ENCODE measurements at regions not wholly inside any gene's neighbourhood (a gene's known extent, or its start where the extent isn't known, plus 50 kb on each side); places are given as distances from the start of the nearest gene placed in this dataset.
"Not testable (repeated sequence)": the region's sequence is repeated elsewhere in the genome, so short reads cannot be mapped to it uniquely, and the experiment has no call there.

DNA sequence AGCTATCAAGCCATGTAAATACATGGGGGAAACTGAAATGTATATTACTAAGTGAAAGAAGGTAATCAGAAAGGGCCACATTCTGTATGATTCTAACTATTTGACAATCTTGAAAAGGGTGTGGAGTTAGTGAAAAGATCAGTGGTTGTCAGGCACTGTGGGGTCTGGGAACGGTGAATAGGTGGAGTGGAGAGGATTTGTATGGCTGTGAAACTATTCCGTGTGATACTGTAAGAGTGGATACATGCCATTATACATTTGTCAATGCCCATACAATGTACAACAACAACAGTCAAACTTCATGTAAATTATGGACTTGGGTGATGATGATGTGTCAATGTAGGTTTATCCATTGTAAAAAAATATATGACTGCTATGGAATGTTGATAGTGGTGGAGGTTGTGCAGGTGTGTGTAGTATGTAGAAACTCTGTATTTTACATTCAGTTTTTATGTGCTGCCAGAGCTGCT is 1116.2 kb downstream of the SUCLG1 start:
- no peaks in the 10 kb centered on the region for H3K36me3 Mint-ChIP-seq
- H3K27me3 Mint-ChIP-seq = no peaks in the 10 kb centered on the region
- DNase-seq = no peak
- H3K4me3 Mint-ChIP-seq = no peak overlapping the region
- H3K9me3 Mint-ChIP-seq = peaks cover 6% of the 10 kb centered on the region
- CTCF ChIA-PET = no interaction called here
- peak overlapping the region; percentile 2 for H3K27ac Mint-ChIP-seq
- H3K4me1 Mint-ChIP-seq = no peaks in the 10 kb centered on the region

DNA sequence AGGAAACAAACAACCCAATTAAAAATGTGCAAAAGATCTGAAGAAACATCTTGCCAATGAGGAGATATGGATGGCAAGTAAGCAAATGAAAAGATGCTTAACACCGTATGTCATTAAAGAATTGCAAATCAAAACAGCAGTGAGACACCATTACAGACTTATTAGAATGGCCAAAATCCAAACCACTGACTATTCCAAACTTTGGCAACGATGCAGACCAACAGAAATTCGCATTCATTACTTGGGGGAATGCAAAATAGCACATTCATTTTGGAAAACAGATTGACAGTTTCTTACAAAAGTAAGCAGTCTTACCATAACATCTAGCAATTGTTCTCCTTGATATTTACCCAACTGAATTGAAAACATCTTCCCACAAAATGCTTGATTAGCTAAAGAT is 1118.7 kb downstream of the SUCLG1 start:
- CTCF ChIA-PET = no interaction called here
- no peaks in the 10 kb centered on the region for H3K4me1 Mint-ChIP-seq
- H3K9me3 Mint-ChIP-seq = peaks cover 3% of the 10 kb centered on the region

DNA sequence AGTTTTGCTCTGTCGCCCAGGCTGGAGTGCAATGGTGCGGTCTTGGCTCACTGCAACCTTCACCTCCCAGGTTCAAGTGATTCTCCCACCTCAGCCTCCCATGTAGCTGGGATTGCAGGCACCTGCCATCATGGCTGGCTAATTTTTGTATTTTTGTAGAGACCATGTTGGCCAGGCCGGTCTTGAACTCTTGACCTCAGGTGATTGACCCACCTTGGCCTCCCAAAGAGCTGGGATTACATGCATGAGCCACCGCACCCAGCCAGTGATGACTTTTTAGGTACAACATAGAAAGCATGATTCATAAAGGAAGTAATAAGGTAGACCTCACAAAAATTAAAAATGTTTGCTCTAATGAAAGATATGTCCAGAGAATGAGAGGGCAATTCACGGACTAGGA is 1119.1 kb downstream of the SUCLG1 start:
- DNase-seq = peak; percentile 24
- H3K27me3 Mint-ChIP-seq, H3K36me3 Mint-ChIP-seq, H3K9me3 Mint-ChIP-seq, H3K4me3 Mint-ChIP-seq, CTCF ChIA-PET, H3K4me1 Mint-ChIP-seq: not testable (repeated sequence)
- peak overlapping the region; percentile 0 for H3K27ac Mint-ChIP-seq

More for the DNA sequence above, 1118.7 kb downstream of the SUCLG1 start:
- no peak for DNase-seq
- Mint-ChIP-seq H3K27ac (peak overlapping the region; percentile 0), H3K36me3 (no peaks in the 10 kb centered on the region), H3K4me3 (no peak overlapping the region), H3K27me3 (no peaks in the 10 kb centered on the region)

DNA sequence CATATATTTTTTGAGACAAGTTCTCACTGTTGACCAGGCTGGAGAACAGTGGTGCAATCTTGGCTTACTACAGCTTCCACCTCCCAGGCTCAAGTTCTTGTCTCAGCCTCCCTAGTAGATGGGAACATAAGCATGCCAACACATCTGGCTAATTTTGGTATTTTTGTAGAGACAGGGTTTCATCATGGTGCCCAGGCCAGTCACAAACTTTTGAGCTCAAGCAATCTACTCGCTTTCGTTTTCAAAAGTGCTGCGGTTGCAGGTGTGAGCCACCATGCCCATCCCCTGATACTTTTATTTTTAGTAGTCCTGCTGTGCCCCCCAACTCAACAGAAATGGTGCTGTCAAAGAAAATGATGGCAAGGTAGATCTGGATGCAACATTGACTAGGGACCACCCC is 1127.3 kb downstream of the SUCLG1 start:
- no peak overlapping the region for H3K27ac Mint-ChIP-seq
- H3K9me3 Mint-ChIP-seq = peaks cover 4% of the 10 kb centered on the region
- CTCF ChIA-PET = no interaction called here

DNA sequence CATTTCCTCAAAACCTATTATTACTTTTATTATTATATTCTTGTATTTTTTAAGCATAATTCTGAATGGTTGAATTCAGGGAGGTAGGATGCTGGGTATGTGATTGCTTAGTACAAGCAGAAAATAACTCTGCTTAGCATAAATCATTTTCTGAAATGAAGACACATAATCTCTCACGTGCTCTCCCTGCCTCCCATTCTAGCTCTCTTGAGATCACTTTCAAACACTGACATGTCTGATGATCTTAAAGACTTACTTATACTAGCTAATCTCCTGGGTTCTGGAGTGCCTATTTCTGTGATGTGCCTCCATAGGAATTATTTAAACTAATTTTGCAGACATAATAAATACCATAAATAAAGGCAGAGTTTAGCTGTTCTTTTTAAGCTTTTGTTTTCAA is 1136.0 kb downstream of the SUCLG1 start:
- Mint-ChIP-seq H3K27ac (no peak overlapping the region), H3K4me3 (no peak overlapping the region), H3K4me1 (no peaks in the 10 kb centered on the region), H3K9me3 (no peaks in the 10 kb centered on the region), H3K27me3 (no peaks in the 10 kb centered on the region), H3K36me3 (no peaks in the 10 kb centered on the region)
- CTCF ChIA-PET = no interaction called here
- no peak for DNase-seq

More for the DNA sequence above, 1127.3 kb downstream of the SUCLG1 start:
- Mint-ChIP-seq H3K4me3 (no peak overlapping the region), H3K27me3 (no peaks in the 10 kb centered on the region), H3K4me1 (no peaks in the 10 kb centered on the region), H3K36me3 (no peaks in the 10 kb centered on the region)
- DNase-seq = no peak

DNA sequence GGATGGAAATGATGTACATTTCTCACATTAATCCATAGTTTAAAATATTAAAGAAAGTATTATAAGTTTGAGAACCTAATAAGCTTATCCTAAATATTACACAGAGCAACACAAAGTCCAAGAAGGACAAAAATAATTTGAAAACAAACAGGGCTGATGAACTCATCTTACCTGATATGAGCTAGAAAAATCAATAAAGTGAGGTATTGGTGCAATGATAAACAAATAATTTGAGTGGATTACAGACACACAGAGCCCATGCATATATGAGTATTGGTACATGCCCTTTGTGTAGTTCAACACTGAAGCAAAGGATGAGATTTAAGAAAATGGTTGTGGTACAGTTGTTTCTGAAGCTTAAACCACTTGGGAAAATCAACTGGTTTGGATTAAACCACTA is 1139.0 kb downstream of the SUCLG1 start:
- Mint-ChIP-seq H3K9me3 (peaks cover 6% of the 10 kb centered on the region), H3K27me3 (no peaks in the 10 kb centered on the region), H3K27ac (no peak overlapping the region), H3K36me3 (no peaks in the 10 kb centered on the region), H3K4me1 (no peaks in the 10 kb centered on the region), H3K4me3 (no peak overlapping the region)
- DNase-seq = no peak
- CTCF ChIA-PET = no interaction called here

DNA sequence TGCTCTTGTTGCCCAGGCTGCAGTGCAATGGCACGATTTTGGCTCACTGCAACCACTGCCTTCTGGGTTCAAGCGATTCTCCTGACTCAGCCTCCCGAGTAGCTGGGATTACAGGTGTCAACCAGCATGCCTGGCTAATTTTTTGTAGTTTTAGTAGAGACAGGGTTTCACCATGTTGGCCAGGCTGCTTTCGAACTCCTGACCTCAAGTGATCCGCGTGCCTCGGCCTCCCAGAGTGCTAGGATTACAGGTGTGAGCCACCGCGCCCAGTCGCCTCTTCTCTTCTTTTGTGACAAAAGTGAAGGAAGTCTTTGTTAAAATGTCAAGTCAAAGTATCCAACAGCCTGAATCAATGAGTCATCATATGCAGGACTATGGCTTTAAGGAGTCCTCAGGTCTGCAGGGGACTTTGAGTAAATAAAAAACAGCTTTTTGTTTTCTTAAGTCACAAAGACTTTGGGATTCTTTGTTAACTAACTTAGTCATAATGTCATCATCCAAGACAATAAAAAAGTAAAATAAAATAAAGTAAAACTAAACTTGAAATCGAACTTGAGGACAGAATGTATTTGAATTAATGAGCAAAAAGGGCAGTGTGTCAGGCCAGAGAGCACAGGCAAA is 1153.2 kb downstream of the SUCLG1 start:
- no peak for DNase-seq
- Mint-ChIP-seq H3K4me3 (no peak overlapping the region), H3K4me1 (no peaks in the 10 kb centered on the region)

DNA sequence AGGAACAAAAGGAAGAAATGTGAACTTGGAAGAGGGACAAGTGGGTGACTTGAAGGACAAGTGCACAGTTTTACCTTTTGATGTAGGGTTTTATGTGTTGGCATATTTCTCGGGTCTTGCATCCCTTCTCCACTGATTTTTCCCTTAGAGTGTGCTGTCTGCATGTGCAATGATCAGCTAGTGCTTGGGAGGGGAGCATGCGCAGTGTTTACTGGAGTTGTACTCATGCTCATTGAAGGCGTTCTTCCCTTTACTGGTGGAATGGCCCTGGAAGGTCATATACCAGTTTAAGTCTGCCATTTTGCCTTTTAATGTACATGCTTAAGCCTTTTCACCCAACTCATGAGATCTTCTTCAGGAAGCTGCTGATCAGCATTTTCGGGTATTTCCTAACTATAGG is 1168.0 kb downstream of the SUCLG1 start:
- H3K4me3 Mint-ChIP-seq = no peak overlapping the region

More for the DNA sequence above, 1153.2 kb downstream of the SUCLG1 start:
- H3K27me3 Mint-ChIP-seq = no peaks in the 10 kb centered on the region
- no peaks in the 10 kb centered on the region for H3K36me3 Mint-ChIP-seq
- peaks cover 8% of the 10 kb centered on the region for H3K9me3 Mint-ChIP-seq
- CTCF ChIA-PET = no interaction called here
- H3K27ac Mint-ChIP-seq = no peak overlapping the region

DNA sequence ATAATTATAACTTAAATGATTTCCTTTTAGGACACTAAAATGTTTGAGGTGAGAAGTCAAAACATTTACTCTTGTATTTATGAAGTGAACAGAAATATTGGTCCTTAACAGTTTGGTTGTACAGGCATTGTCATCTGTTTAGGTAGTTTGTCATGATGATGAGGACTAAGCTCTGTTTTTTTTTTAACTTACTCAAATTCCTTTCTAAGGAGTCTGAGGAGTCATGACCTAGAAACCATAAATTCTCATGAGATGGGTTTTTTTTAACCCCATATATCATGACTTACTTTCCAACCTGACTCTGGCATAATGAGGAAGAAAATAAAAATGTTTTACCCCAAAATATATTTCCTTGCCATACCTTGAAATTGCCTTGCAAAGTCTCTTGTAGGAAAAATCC is 1176.2 kb downstream of the SUCLG1 start:
- H3K4me1 Mint-ChIP-seq = no peaks in the 10 kb centered on the region
- no peaks in the 10 kb centered on the region for H3K27me3 Mint-ChIP-seq
- H3K4me3 Mint-ChIP-seq = no peak overlapping the region

More for the DNA sequence above, 1168.0 kb downstream of the SUCLG1 start:
- Mint-ChIP-seq H3K4me1 (no peaks in the 10 kb centered on the region), H3K9me3 (peaks cover 4% of the 10 kb centered on the region), H3K27me3 (no peaks in the 10 kb centered on the region), H3K27ac (no peak overlapping the region), H3K36me3 (no peaks in the 10 kb centered on the region)
- DNase-seq = no peak
- CTCF ChIA-PET = no interaction called here

DNA sequence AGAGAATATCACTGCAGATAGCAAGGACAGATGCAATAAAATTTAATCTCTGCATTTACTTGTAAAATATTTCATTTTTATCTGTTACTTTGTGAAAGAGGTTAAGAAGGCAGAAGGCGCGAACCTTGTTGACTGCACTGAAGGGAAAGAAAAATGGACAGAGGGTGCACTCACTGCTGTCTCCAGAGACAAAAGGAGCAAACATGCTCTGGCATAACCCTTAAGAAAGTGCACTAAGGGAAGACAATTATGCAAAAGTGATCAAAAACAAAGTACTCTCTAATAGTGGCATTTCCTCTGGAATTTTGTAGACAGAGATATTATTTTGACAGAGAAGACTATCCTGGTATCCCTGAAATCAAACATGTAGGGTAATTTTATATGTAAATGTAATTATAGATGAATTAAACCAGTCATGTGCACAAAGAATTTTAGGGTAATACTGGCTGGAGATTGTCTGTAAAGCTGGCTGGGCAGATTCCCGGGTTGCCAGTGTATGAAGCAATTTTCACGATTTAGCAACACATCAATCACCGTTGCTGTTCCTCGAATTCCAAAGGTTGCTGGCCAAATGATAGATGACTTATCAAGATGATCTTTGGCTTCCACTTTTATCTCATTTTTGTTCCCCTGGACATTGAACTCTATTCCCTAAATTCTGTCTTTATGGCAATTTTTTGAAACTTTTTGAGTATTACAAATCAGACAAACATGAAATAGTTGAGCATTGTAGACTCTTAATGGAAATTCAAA is 1176.9 kb downstream of the SUCLG1 start:
- H3K36me3 Mint-ChIP-seq = no peaks in the 10 kb centered on the region
- H3K27me3 Mint-ChIP-seq = no peaks in the 10 kb centered on the region
- H3K4me1 Mint-ChIP-seq = no peaks in the 10 kb centered on the region
- CTCF ChIA-PET = no interaction called here
- H3K9me3 Mint-ChIP-seq = peaks cover 3% of the 10 kb centered on the region
- no peak overlapping the region for H3K27ac Mint-ChIP-seq
- DNase-seq = no peak
- H3K4me3 Mint-ChIP-seq = no peak overlapping the region

More for the DNA sequence above, 1176.2 kb downstream of the SUCLG1 start:
- peaks cover 1% of the 10 kb centered on the region for H3K9me3 Mint-ChIP-seq
- CTCF ChIA-PET = no interaction called here
- H3K27ac Mint-ChIP-seq = no peak overlapping the region
- no peak for DNase-seq
- H3K36me3 Mint-ChIP-seq = no peaks in the 10 kb centered on the region

DNA sequence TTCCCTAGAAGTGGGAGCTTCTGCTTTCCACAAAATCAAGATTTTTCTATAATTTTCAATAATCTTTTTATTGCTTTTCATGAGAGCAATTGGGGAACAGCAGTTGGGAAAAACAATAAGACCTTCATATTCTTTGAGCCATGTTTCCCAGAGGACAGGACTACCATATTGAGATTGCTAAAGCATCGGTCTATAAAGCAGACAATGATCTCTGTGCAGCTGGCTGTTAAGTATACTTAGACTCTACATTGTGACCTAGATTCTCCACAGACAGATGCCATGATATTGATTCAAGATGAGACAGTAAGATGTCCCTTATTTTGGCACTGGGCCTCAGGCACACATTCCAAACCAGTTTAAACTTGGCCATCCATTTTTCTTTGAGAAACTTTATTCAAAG is 1178.7 kb downstream of the SUCLG1 start:
- Mint-ChIP-seq H3K27ac (no peak overlapping the region), H3K36me3 (no peaks in the 10 kb centered on the region), H3K4me3 (no peak overlapping the region), H3K9me3 (peaks cover 4% of the 10 kb centered on the region), H3K4me1 (no peaks in the 10 kb centered on the region), H3K27me3 (no peaks in the 10 kb centered on the region)
- DNase-seq = no peak
- CTCF ChIA-PET = no interaction called here

DNA sequence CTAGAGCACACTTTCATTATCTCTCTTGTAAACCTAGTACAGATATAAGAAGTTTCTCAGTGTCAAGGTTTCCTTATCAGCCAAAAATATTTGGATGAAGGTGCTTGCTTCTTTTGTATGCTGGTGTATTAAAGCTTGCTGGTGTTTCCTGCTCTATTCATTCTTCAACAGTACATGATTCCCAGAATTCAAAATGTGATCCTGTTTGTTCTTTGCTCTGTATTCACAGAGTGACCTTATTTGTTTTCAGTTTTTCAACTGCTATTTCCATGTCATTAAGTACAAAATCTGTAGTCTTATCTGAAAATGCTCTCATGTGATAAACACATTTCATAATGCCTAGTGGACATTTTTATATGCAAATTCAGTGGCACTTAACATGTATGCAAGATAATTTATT is 1185.8 kb downstream of the SUCLG1 start:
- H3K27me3 Mint-ChIP-seq = no peaks in the 10 kb centered on the region
- H3K27ac Mint-ChIP-seq = no peak overlapping the region
- H3K36me3 Mint-ChIP-seq = no peaks in the 10 kb centered on the region
- H3K9me3 Mint-ChIP-seq = peaks cover 6% of the 10 kb centered on the region
- no peak overlapping the region for H3K4me3 Mint-ChIP-seq
- H3K4me1 Mint-ChIP-seq = no peaks in the 10 kb centered on the region
- CTCF ChIA-PET = no interaction called here
- DNase-seq = no peak

DNA sequence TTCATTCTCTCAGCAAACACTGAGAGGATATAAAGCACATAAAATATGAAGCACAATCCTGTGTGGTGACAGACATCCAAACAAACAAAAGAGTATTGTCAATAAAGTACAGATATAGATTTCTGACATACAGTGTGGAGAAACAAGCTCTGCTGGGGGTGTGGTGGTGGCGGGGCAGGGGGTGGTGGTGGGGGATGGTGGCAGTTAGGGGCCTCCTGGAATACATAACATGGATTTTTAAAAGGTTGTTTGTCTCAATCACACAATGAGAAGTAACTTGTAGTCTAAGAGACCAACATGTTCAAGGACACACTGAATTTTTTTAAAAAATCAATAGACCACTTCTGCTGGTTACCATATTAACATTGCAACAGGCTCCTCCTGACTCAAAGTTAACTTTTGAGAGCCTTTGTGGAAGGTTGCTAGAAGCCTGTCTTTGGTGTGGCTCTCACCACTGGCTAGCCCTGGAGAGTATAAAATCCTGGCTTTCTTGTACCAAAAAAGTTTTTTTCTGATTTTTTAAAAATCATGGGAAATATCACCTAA is 1197.4 kb downstream of the SUCLG1 start:
- CTCF ChIA-PET = no interaction called here
- no peak overlapping the region for H3K27ac Mint-ChIP-seq
- no peaks in the 10 kb centered on the region for H3K36me3 Mint-ChIP-seq
- no peak overlapping the region for H3K4me3 Mint-ChIP-seq
- H3K4me1 Mint-ChIP-seq = no peaks in the 10 kb centered on the region
- no peaks in the 10 kb centered on the region for H3K9me3 Mint-ChIP-seq
- H3K27me3 Mint-ChIP-seq = no peaks in the 10 kb centered on the region
- DNase-seq = no peak

DNA sequence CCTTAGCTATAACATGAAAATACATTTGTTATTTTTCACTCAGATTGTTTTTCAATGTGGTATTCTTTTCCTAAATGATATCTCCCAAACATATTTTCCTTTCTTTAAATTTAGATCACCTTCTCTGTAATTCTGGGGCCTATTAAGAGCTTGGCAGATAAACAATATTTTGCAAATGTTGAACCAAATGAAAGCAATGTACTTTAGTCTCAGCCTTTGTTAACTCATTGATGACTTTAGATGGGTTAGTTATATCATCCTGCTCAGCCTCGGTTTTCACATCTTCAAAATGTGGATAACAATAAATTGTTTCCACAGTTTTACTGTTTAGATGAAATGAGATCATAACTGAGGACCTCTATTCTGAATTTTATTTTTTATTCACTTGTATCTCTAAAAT is 1205.2 kb downstream of the SUCLG1 start:
- CTCF ChIA-PET = no interaction called here
- no peak overlapping the region for H3K27ac Mint-ChIP-seq
- H3K9me3 Mint-ChIP-seq = peaks cover 5% of the 10 kb centered on the region
- no peaks in the 10 kb centered on the region for H3K36me3 Mint-ChIP-seq
- no peak for DNase-seq
- no peaks in the 10 kb centered on the region for H3K4me1 Mint-ChIP-seq
- H3K4me3 Mint-ChIP-seq = no peak overlapping the region
- H3K27me3 Mint-ChIP-seq = no peaks in the 10 kb centered on the region

DNA sequence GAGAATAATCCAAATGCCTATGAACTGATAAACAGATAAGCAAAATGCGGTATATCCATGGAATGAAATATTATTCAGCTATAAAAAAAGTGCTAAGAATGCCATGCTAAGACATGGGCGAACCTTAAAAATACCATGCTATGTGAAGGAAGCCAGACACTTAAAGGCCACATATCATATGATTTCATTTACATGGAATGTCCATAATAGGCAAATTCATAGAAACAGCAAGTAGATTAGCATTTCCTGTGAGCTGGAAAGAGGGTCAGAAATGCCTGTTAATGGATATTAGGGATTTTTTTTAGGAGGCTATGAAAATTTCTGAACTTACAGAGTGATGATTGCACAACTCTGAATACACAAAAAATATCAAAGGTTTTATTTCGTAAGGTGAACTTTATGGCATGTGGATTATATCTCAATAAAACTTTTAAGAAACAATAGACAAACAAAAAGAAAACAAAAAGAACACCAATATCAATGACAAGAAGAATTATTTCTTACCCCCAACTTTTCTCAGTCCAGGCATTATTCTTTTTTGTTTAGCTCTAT is 1207.7 kb downstream of the SUCLG1 start:
- CTCF ChIA-PET = no interaction called here
- no peak overlapping the region for H3K27ac Mint-ChIP-seq
- H3K4me1 Mint-ChIP-seq = no peaks in the 10 kb centered on the region
- no peak for DNase-seq
- no peaks in the 10 kb centered on the region for H3K27me3 Mint-ChIP-seq
- H3K9me3 Mint-ChIP-seq = peaks cover 11% of the 10 kb centered on the region
- H3K36me3 Mint-ChIP-seq = no peaks in the 10 kb centered on the region
- H3K4me3 Mint-ChIP-seq = no peak overlapping the region
